Tongue (tissue), 1 donor: ENCODE measurements at regions not wholly inside any gene's neighbourhood (a gene's known extent, or its start where the extent isn't known, plus 50 kb on each side); places are given as distances from the start of the nearest gene placed in this dataset.
"Not testable (repeated sequence)": the region's sequence is repeated elsewhere in the genome, so short reads cannot be mapped to it uniquely, and the experiment has no call there.

Experiments used
- DNase-seq: peaks from one replicate; pipeline ENCODE4 v3.0.0-alpha.2; 2015

GRCh38 chrX:63285375-63285774 is 65.8 kb downstream of the SPIN4 start:
- DNase-seq: no peak

DNA sequence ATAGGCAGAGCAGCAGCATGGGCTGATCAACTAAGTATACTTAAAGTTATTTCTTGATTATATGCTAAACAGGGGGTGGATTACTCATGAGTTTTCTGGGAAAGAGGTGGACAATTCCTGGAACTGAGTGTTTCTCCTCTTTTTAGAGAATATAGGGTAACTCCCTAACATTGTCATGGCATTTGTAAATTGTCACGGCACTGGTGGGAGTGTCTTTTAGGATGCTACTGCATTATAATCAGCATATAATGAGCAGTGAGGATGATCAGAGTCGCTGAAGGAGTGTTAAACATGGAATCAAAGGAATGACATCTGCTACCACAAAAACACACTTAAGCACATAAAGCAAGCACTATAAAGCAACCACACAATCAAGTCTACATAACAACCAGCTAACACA is 66.5 kb downstream of the SPIN4 start:
- no peak for DNase-seq

GRCh38 chrX:63283348-63283747 is 67.8 kb downstream of the SPIN4 start:
- DNase-seq: no peak

GRCh38 chrX:63282828-63283227 is 68.3 kb downstream of the SPIN4 start:
- DNase-seq: no peak

GRCh38 chrX:63282077-63282476 is 69.1 kb downstream of the SPIN4 start:
- DNase-seq: no peak

DNA sequence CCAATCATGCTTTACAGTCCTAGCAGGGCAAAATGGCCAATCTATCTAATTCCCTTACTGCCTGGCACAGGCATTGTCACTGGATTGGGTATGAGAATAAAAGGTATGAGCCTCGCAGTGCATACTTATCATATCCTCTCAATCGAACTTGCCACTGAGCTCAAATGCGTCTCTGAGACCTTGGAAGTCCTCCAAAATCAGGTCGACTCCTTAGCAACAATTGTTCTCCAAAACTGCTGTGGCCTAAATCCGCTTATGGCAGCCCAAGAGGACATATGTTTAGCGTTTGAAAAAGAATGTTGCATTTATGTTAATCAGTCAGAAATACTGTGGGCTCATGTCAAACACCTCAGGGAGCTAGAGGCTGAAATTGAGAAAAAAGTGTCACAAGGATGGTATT is 69.7 kb downstream of the SPIN4 start:
- no peak for DNase-seq

- not testable (repeated sequence) for DNase-seq
Measured at GRCh38 chrX:63277394-63277793, 73.7 kb downstream of the SPIN4 start.

- DNase-seq: no peak
Measured at GRCh38 chrX:63275127-63275526, 76.0 kb downstream of the SPIN4 start.

GRCh38 chrX:63270873-63271272 is 80.3 kb downstream of the SPIN4 start:
- no peak for DNase-seq

- DNase-seq: no peak
Measured at GRCh38 chrX:63258144-63258543, 93.0 kb downstream of the SPIN4 start.

DNA sequence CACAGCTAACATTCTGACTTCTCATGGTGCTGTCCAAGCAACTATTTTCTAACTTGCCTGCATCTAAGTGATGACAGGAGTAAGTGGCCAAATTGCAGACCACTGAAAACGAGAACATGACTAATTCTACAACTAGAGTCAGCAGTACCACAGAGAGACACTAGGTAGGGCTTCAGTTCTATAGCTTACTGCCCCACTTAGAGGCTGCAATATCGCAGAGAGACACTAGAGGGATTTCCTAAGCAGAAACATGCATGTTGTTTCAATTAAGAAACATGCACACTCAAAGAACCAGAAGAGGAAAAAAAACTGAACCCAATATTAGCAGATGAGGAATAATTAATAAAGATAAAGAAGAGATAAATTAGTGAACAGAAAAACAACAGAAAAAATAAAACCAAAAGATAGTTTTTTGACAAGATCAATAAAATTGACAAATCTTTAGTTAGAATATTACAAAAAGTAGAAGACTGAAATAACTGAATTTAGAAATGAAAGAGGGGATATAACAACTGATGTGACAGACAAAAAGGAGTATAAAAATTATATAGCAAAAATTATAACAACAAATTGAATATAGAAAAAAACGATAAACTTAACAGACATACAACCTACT is 100.8 kb downstream of the SPIN4 start:
- peak; percentile 79 for DNase-seq

GRCh38 chrX:63242689-63243088 is 108.4 kb downstream of the SPIN4 start:
- DNase-seq: not testable (repeated sequence)

DNA sequence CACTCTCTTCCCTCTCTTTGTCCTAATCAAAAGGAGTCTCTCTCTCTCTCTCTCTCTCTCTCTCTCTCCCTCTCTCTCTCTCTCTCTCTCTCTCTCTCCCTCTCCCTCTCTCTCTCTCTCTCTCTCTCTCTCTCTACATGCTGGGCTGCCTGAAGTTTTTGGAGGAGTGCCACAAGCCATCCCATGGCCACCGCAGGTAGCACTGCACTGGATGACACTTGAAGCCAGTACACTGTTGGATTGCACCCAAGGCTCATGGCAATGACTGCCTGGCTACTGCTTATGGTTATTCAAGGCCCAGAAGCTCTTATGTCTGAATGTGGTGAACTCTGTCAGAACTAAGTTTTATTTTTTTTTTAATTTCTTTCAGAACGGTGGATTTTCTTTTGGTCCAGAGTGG is 115.2 kb downstream of the SPIN4 start:
- not testable (repeated sequence) for DNase-seq

GRCh38 chrX:63233013-63233412 is 118.1 kb downstream of the SPIN4 start:
- DNase-seq: not testable (repeated sequence)

DNA sequence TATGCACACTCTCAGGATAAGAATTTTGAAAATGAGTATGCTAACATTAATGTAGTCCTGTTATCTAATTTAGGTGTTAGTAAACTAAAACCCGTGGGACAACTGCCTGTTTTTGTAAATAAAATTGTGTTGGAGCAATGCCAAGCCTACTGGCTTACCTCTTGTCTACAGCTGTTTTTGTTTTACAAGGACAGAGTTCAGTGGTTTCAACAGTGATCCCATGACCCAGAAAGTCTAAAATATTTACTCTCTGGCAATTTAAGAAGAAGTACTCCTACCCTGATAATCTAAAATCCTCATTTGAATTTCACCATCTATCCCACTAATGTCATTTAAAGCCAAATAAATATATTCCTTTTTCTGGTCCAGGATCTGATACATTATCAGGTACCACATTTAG is 132.9 kb downstream of the SPIN4 start:
- DNase-seq: not testable (repeated sequence)

- not testable (repeated sequence) for DNase-seq
Measured at GRCh38 chrX:63217549-63217948, 133.6 kb downstream of the SPIN4 start.

DNA sequence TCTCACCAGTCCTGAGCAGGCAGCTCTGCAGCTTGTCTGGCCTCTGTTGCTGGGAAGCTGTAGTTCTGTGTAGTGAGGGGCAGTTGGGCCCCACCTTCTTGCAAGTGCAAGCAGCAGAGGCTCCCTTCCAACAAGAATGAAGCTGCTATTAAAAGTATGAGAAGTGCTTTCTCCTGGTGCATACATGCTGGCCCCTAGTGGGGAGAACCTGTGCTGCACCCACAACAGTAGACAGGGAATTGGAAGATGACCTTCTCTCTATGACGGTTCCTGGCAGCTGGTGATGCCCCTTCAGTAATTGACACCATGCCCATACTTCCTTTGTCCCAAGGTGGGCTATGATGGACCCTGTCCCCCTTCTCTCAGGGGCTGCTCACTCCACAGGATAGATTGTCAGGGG is 141.5 kb downstream of the SPIN4 start:
- not testable (repeated sequence) for DNase-seq

GRCh38 chrX:63209128-63209527 is 142.0 kb downstream of the SPIN4 start:
- DNase-seq: not testable (repeated sequence)

DNA sequence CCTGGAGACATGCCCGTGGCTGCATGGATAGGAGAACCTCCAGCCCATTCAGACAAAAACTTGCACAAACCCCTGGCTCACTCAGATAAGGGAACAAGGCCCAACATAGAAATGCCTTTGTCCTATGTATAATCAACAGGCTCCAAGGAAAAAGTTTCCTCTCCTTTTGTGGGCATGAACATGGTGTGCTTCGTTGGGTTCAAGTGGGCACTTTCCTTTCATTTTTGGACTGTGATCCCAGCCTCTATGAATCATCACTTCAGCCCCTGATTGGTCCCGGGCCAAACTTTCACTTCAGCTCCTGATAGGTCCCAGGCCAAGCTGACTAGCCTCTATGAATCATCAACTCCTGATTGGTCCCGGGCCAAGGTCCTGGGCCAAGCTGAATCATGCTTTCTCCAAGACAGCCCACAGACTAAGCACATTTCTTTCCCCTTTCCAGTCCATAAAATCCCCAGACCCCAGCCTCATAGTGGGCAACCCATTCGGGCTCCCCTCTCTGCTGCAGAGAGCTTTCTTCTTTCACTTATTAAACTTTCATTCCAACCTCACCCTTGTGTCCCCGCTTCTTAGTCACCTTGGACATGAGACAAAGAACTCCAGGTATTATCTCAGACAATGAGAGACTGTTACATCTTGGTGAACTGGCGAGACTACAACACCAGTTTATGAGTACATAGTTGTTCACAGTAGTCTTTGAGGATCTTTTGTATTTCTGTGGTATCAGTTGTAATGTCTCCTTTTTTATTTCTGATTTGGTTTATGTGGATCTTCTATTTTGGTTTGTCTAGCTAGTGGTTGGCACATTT is 146.7 kb downstream of the SPIN4 start:
- not testable (repeated sequence) for DNase-seq

DNA sequence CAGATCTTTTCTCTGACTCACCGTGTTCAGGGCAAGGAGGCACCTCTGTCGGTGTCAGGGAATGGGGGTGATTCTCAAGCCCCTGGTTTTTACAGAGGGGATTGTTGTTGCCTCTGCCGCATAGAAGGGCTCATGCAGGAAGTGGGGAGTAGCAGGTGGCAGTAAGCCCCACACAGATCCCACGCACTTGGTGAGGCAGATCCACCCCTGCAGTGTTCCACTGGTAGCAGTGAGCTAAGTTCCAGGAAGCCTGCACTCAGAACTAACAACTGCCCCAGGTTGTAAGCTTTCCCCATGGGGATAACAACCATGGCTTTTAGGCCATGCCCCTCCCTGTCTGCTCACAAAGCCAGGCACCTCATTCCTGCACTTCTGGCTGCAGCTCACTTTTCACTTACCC is 149.1 kb downstream of the SPIN4 start:
- not testable (repeated sequence) for DNase-seq

GRCh38 chrX:63198693-63199092 is 152.4 kb downstream of the SPIN4 start:
- DNase-seq: not testable (repeated sequence)

DNA sequence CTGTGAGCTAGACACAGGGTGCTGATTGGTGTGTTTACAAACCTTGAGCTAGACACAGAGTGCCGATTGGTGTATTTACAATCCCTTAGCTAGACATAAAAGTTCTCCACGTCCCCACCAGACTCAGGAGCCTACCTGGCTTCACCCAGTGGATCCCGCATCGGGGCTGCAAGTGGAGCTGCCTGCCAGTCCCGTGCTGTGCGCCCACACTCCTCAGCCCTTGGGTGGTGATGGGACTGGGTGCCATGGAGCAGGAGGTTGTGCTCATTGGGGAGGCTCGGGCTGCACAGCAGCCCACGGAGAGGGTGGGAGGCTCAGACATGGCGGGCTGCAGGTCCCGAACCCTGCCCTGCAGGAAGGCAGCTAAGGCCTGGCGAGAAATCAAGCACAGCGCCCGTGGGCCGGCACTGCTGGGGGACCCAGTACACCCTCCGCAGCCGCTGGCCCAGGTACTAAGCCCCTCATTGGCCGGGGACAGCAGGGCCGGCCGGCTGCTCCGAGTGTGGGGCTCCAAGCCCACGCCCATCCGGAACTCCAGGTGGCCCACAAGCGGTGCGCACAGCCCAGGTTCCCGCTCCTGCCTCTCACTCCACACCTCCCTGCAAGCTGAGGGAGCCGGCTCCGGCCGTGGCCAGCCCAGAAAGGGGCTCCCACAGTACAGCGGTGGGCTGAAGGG is 158.6 kb downstream of the SPIN4 start:
- not testable (repeated sequence) for DNase-seq

- no peak for DNase-seq
Measured at GRCh38 chrX:63186137-63186536, 165.0 kb downstream of the SPIN4 start.
